ENCODE measurements at regions not wholly inside any gene's neighbourhood (a gene's known extent, or its start where the extent isn't known, plus 50 kb on each side); places are given as distances from the start of the nearest gene placed in this dataset.

GRCh38 chr13:26878438-26878837, 117.9 kb upstream of the GPR12 start:
- H3K79me2 ChIP-seq (ENCODE audit: control insufficient read depth in 1 of 2, insufficient read depth in 2 of 2, low read length in 2 of 2): no peaks in the 10 kb centered on the region
- WGBS, 2 experiments (ENCODE audit: extremely low coverage in 1 of 2, insufficient coverage in 1 of 2, insufficient read length in 1 of 2, insufficient replicate concordance in 2 of 2, low coverage in 1 of 2, low lambda C conversion rate in 2 of 2, missing lambda C conversion rate in 1 of 2): 93% methylated on average over 1 of the region's 1 CpG; no CpG with 5 or more reads in 1 of the 2 experiments
- no peak overlapping the region for H2BK15ac ChIP-seq (ENCODE audit: low read length)
- H4K91ac ChIP-seq (replicated peaks; ENCODE audit: insufficient read length, low read length): no peak overlapping the region
- H4K20me1 ChIP-seq (replicated peaks in 1 of 2; ENCODE audit: control insufficient read depth in 1 of 2, insufficient read depth in 2 of 2, low read length in 2 of 2): no peaks in the 10 kb centered on the region
- no peak overlapping the region for H2AFZ ChIP-seq (ENCODE audit: low read length)
- peaks cover 2 to 12% (median 4%) of the 10 kb centered on the region in 4 experiments; a peak in 6 of 7 replicates for H3K4me1 ChIP-seq (replicated peaks in 1 of 4; ENCODE audit: control insufficient read depth in 3 of 4, insufficient read depth in 4 of 4, low read length in 3 of 4)
- H2AK5ac ChIP-seq (ENCODE audit: low read depth, low read length): no peak overlapping the region
- H2BK20ac ChIP-seq (ENCODE audit: low read length): no peak overlapping the region
- no peak overlapping the region for H3K4ac ChIP-seq (replicated peaks; ENCODE audit: insufficient read length, low read depth, low read length)
- no peak for DNase-seq (ENCODE audit: low read depth in 1 of 2, low spot score in 2 of 2)
- CTCF ChIA-PET (ENCODE audit: partially characterized antibody): interaction anchor here (1.3 to 10.0 kb wide), 4 partner anchors 9 to 171 kb away, joined by 3 to 131 read pairs (median 4); no protein-coding TSS in a partner anchor
- no peaks in the 10 kb centered on the region for H3K79me1 ChIP-seq (ENCODE audit: low read depth, low read length)
- H3K23ac ChIP-seq (ENCODE audit: insufficient read length): no peak overlapping the region
- POLR2A ChIA-PET (ENCODE audit: partially characterized antibody): no interaction called here
- H3K27me3 ChIP-seq (replicated peaks in 1 of 4; ENCODE audit: control insufficient read depth in 3 of 4, extremely low read depth in 1 of 4, insufficient read depth in 3 of 4, low read length in 3 of 4): no peaks in the 10 kb centered on the region
- H2BK5ac ChIP-seq (ENCODE audit: low read depth, low read length): no peak overlapping the region
- no peak overlapping the region for H2BK12ac ChIP-seq (ENCODE audit: low read depth, low read length)
- FAIRE-seq: no peak
- H3K56ac ChIP-seq (replicated peaks; ENCODE audit: insufficient read length, low read depth, low read length): no peak overlapping the region
- H3K9ac ChIP-seq (replicated peaks in 1 of 4; ENCODE audit: extremely low read depth in 1 of 4, low read depth in 3 of 4, low read length in 3 of 4): no peak overlapping the region
- no peak overlapping the region for H4K5ac ChIP-seq (ENCODE audit: insufficient read length, low read depth, low read length)
- H3K36me3 ChIP-seq (ENCODE audit: control insufficient read depth in 2 of 4, insufficient read depth in 4 of 4, low read length in 3 of 4): no peaks in the 10 kb centered on the region
- peaks cover 15 to 21% of the 10 kb centered on the region in 2 experiments; a peak in 3 of 4 replicates for H3K9me3 ChIP-seq (ENCODE audit: insufficient read depth in 2 of 2, low read depth in 1 of 2, low read length in 1 of 2)
- H2BK120ac ChIP-seq (replicated peaks; ENCODE audit: low read depth, low read length): no peak overlapping the region
- no peak overlapping the region for H3K18ac ChIP-seq (ENCODE audit: extremely low read depth, low read length)
- no peak overlapping the region for H3K4me3 ChIP-seq (ENCODE audit: extremely low read depth in 1 of 4, insufficient read depth in 2 of 4, low read depth in 3 of 4, low read length in 4 of 4)
- no peak overlapping the region for H3K4me2 ChIP-seq (ENCODE audit: insufficient read depth in 1 of 2, low read depth in 2 of 2, low read length in 2 of 2)
- no peak overlapping the region for H3K14ac ChIP-seq (ENCODE audit: insufficient read length)
- H3K23me2 ChIP-seq (ENCODE audit: low read depth, low read length): no peaks in the 10 kb centered on the region
- no peak overlapping the region for H3K27ac ChIP-seq (ENCODE audit: low read depth, low read length)
- H4K8ac ChIP-seq (ENCODE audit: extremely low read depth, insufficient read depth, low read length): no peak overlapping the region
- TF ChIP-seq USF2 (IDR thresholded peaks at IDR 0.05; ENCODE audit: low read length) (no peak), SUZ12 (IDR thresholded peaks at IDR 0.05; ENCODE audit: low read length) (no peak), EGR1 (IDR thresholded peaks at IDR 0.05; ENCODE audit: borderline replicate concordance, low read depth, low read length) (no peak), BRCA1 (IDR thresholded peaks at IDR 0.05; ENCODE audit: low read depth, low read length) (no peak), SP2 (IDR thresholded peaks at IDR 0.05; ENCODE audit: low read length) (no peak), RAD21 (IDR thresholded peaks at IDR 0.05 in 1 of 2, conservative IDR thresholded peaks at IDR 0.05 in 1 of 2; ENCODE audit: low read depth in 2 of 2, low read length in 2 of 2) (no peak), EZH2 (IDR thresholded peaks at IDR 0.05; ENCODE audit: low read depth, low read length, severe bottlenecking) (no peak), NANOG (IDR thresholded peaks at IDR 0.05; ENCODE audit: insufficient read depth, low read depth, low read length, poor library complexity, severe bottlenecking) (no peak), KDM5A (IDR thresholded peaks at IDR 0.05; ENCODE audit: low read length) (no peak), POU5F1 (IDR thresholded peaks at IDR 0.05; ENCODE audit: low read depth, low read length) (no peak), RBBP5 (IDR thresholded peaks at IDR 0.05; ENCODE audit: borderline replicate concordance, low read depth, low read length) (no peak), POLR2AphosphoS5 (IDR thresholded peaks at IDR 0.05; ENCODE audit: low read depth, low read length) (no peak), CREB1 (IDR thresholded peaks at IDR 0.05) (no peak), MAFK (IDR thresholded peaks at IDR 0.05; ENCODE audit: low read depth, low read length) (no peak)

All from H1 (cell line).